ENCODE measurements at regions not wholly inside any gene's neighbourhood (a gene's known extent, or its start where the extent isn't known, plus 50 kb on each side); places are given as distances from the start of the nearest gene placed in this dataset.

- no peak overlapping the region for H3K14ac ChIP-seq (ENCODE audit: low read length)
Measured at GRCh38 chr10:8151086-8151485, 96.6 kb downstream of the GATA3 start.

GRCh38 chr10:8156918-8157317, 102.4 kb downstream of the GATA3 start:
- peak overlapping the region; percentile 47 for H3K4me3 ChIP-seq (ENCODE audit: low read depth, low read length)
- no peaks in the 10 kb centered on the region for H3K36me3 ChIP-seq (ENCODE audit: control insufficient read depth in 1 of 2, insufficient read depth in 2 of 2, low read length in 2 of 2)
- no peak overlapping the region for H3K27ac ChIP-seq (ENCODE audit: low read depth, low read length)
- H3K27me3 ChIP-seq (ENCODE audit: insufficient read depth, low read length), result no peaks in the 10 kb centered on the region
- no peak overlapping the region for H4K8ac ChIP-seq (ENCODE audit: low read depth, low read length)
- no peak overlapping the region for H3K4ac ChIP-seq (ENCODE audit: low read depth, low read length)
- no peak overlapping the region for H4K91ac ChIP-seq (ENCODE audit: low read depth, low read length)
- no CpG with 5 or more reads among the region's 4 CpGs for WGBS (ENCODE audit: extremely low coverage, insufficient coverage, insufficient read length)
- H3K14ac ChIP-seq (ENCODE audit: low read length), result no peak overlapping the region
- no peaks in the 10 kb centered on the region for H3K79me2 ChIP-seq (ENCODE audit: control insufficient read depth, insufficient read depth, low read length, poor library complexity)
- H3K4me1 ChIP-seq (ENCODE audit: control insufficient read depth in 1 of 2, insufficient read depth in 2 of 2, low read length in 2 of 2), result peaks cover 0 to 2% of the 10 kb centered on the region in 2 experiments
- no peak overlapping the region for H2BK120ac ChIP-seq (ENCODE audit: insufficient read depth, low read length, poor library complexity)
- no peak overlapping the region for H4K12ac ChIP-seq (ENCODE audit: low read depth, low read length)
- no peak overlapping the region for H3K4me2 ChIP-seq (ENCODE audit: low read length)
- no peak overlapping the region for H2AK5ac ChIP-seq (ENCODE audit: low read length)
- H3K9ac ChIP-seq (ENCODE audit: low read length), result no peak overlapping the region
- H3K9me3 ChIP-seq (ENCODE audit: insufficient read depth, low read depth, low read length), result peaks cover 2% of the 10 kb centered on the region
- no peak overlapping the region for H3K23ac ChIP-seq (ENCODE audit: low read length)
- H2AFZ ChIP-seq (ENCODE audit: insufficient read depth, low read length, poor library complexity), result no peak overlapping the region
- H3K79me1 ChIP-seq (ENCODE audit: low read length), result peaks cover 3% of the 10 kb centered on the region
- H2BK5ac ChIP-seq (ENCODE audit: low read depth, low read length, poor library complexity), result no peak overlapping the region
- H3K18ac ChIP-seq (ENCODE audit: low read length), result no peak overlapping the region
- H2BK12ac ChIP-seq (ENCODE audit: low read length), result no peak overlapping the region
- DNase-seq, result no peak

More at GRCh38 chr10:8151086-8151485, 96.6 kb downstream of the GATA3 start:
- no peak overlapping the region for H4K12ac ChIP-seq (ENCODE audit: low read depth, low read length)
- no peak overlapping the region for H3K23ac ChIP-seq (ENCODE audit: low read length)
- H3K4me2 ChIP-seq (ENCODE audit: low read length), result no peak overlapping the region
- no peaks in the 10 kb centered on the region for H3K36me3 ChIP-seq (ENCODE audit: control insufficient read depth in 1 of 2, insufficient read depth in 2 of 2, low read length in 2 of 2)
- peaks cover 0 to 7% of the 10 kb centered on the region in 2 experiments for H3K4me1 ChIP-seq (ENCODE audit: control insufficient read depth in 1 of 2, insufficient read depth in 2 of 2, low read length in 2 of 2)
- H2AFZ ChIP-seq (ENCODE audit: insufficient read depth, low read length, poor library complexity), result no peak overlapping the region
- DNase-seq, result no peak
- H3K9me3 ChIP-seq (ENCODE audit: insufficient read depth, low read depth, low read length), result no peaks in the 10 kb centered on the region
- H2BK5ac ChIP-seq (ENCODE audit: low read depth, low read length, poor library complexity), result no peak overlapping the region
- H3K4ac ChIP-seq (ENCODE audit: low read depth, low read length), result no peak overlapping the region
- no peak overlapping the region for H3K18ac ChIP-seq (ENCODE audit: low read length)
- no peak overlapping the region for H4K8ac ChIP-seq (ENCODE audit: low read depth, low read length)
- no peak overlapping the region for H2AK5ac ChIP-seq (ENCODE audit: low read length)
- H3K9ac ChIP-seq (ENCODE audit: low read length), result no peak overlapping the region
- no CpG with 5 or more reads among the region's 4 CpGs for WGBS (ENCODE audit: extremely low coverage, insufficient coverage, insufficient read length)
- no peaks in the 10 kb centered on the region for H3K79me2 ChIP-seq (ENCODE audit: control insufficient read depth, insufficient read depth, low read length, poor library complexity)
- no peak overlapping the region for H2BK120ac ChIP-seq (ENCODE audit: insufficient read depth, low read length, poor library complexity)
- no peak overlapping the region for H4K91ac ChIP-seq (ENCODE audit: low read depth, low read length)
- no peak overlapping the region for H3K4me3 ChIP-seq (ENCODE audit: low read depth, low read length)
- peaks cover 2% of the 10 kb centered on the region for H3K79me1 ChIP-seq (ENCODE audit: low read length)
- H2BK12ac ChIP-seq (ENCODE audit: low read length), result no peak overlapping the region
- no peaks in the 10 kb centered on the region for H3K27me3 ChIP-seq (ENCODE audit: insufficient read depth, low read length)
- H3K27ac ChIP-seq (ENCODE audit: low read depth, low read length), result no peak overlapping the region

- H3K14ac ChIP-seq (ENCODE audit: low read length), result no peak overlapping the region
- no peak overlapping the region for H3K4ac ChIP-seq (ENCODE audit: low read depth, low read length)
- peaks cover 2% of the 10 kb centered on the region for H3K9me3 ChIP-seq (ENCODE audit: insufficient read depth, low read depth, low read length)
- H4K8ac ChIP-seq (ENCODE audit: low read depth, low read length), result peak overlapping the region; percentile 16
- H3K4me1 ChIP-seq (ENCODE audit: control insufficient read depth in 1 of 2, insufficient read depth in 2 of 2, low read length in 2 of 2), result peaks cover 0 to 2% of the 10 kb centered on the region in 2 experiments
- H4K12ac ChIP-seq (ENCODE audit: low read depth, low read length), result no peak overlapping the region
- H3K4me2 ChIP-seq (ENCODE audit: low read length), result no peak overlapping the region
- H3K27me3 ChIP-seq (ENCODE audit: insufficient read depth, low read length), result no peaks in the 10 kb centered on the region
- DNase-seq, result no peak
- no peak overlapping the region for H3K23ac ChIP-seq (ENCODE audit: low read length)
- peak overlapping the region; percentile 29 for H3K9ac ChIP-seq (ENCODE audit: low read length)
- H3K27ac ChIP-seq (ENCODE audit: low read depth, low read length), result no peak overlapping the region
- no peak overlapping the region for H2BK12ac ChIP-seq (ENCODE audit: low read length)
- peaks cover 3% of the 10 kb centered on the region for H3K79me1 ChIP-seq (ENCODE audit: low read length)
- H2BK5ac ChIP-seq (ENCODE audit: low read depth, low read length, poor library complexity), result no peak overlapping the region
- H3K4me3 ChIP-seq (ENCODE audit: low read depth, low read length), result no peak overlapping the region
- H3K18ac ChIP-seq (ENCODE audit: low read length), result no peak overlapping the region
- no peak overlapping the region for H4K91ac ChIP-seq (ENCODE audit: low read depth, low read length)
- no peak overlapping the region for H2AFZ ChIP-seq (ENCODE audit: insufficient read depth, low read length, poor library complexity)
- H2BK120ac ChIP-seq (ENCODE audit: insufficient read depth, low read length, poor library complexity), result no peak overlapping the region
- no CpG with 5 or more reads among the region's 9 CpGs for WGBS (ENCODE audit: extremely low coverage, insufficient coverage, insufficient read length)
- no peaks in the 10 kb centered on the region for H3K79me2 ChIP-seq (ENCODE audit: control insufficient read depth, insufficient read depth, low read length, poor library complexity)
- H2AK5ac ChIP-seq (ENCODE audit: low read length), result no peak overlapping the region
- no peaks in the 10 kb centered on the region for H3K36me3 ChIP-seq (ENCODE audit: control insufficient read depth in 1 of 2, insufficient read depth in 2 of 2, low read length in 2 of 2)
Measured at GRCh38 chr10:8158193-8159071, 103.9 kb downstream of the GATA3 start.

- H3K14ac ChIP-seq (ENCODE audit: low read length), result no peak overlapping the region
- H4K91ac ChIP-seq (ENCODE audit: low read depth, low read length), result no peak overlapping the region
Measured at GRCh38 chr10:8159341-8160165, 105.1 kb downstream of the GATA3 start.

More at GRCh38 chr10:8159341-8160165, 105.1 kb downstream of the GATA3 start:
- Histone ChIP-seq H3K9ac (ENCODE audit: low read length) (no peak overlapping the region), H3K79me1 (ENCODE audit: low read length) (peaks cover 3% of the 10 kb centered on the region), H2BK5ac (ENCODE audit: low read depth, low read length, poor library complexity) (no peak overlapping the region), H3K18ac (ENCODE audit: low read length) (no peak overlapping the region), H3K27me3 (ENCODE audit: insufficient read depth, low read length) (no peaks in the 10 kb centered on the region), H2BK12ac (ENCODE audit: low read length) (no peak overlapping the region), H3K4ac (ENCODE audit: low read depth, low read length) (no peak overlapping the region), H3K36me3 (ENCODE audit: control insufficient read depth in 1 of 2, insufficient read depth in 2 of 2, low read length in 2 of 2) (no peaks in the 10 kb centered on the region), H3K4me1 (ENCODE audit: control insufficient read depth in 1 of 2, insufficient read depth in 2 of 2, low read length in 2 of 2) (peaks cover 0 to 2% of the 10 kb centered on the region in 2 experiments), H2BK120ac (ENCODE audit: insufficient read depth, low read length, poor library complexity) (no peak overlapping the region), H3K79me2 (ENCODE audit: control insufficient read depth, insufficient read depth, low read length, poor library complexity) (no peaks in the 10 kb centered on the region), H3K23ac (ENCODE audit: low read length) (no peak overlapping the region), H2AFZ (ENCODE audit: insufficient read depth, low read length, poor library complexity) (no peak overlapping the region), H3K27ac (ENCODE audit: low read depth, low read length) (no peak overlapping the region), H3K4me2 (ENCODE audit: low read length) (no peak overlapping the region), H2AK5ac (ENCODE audit: low read length) (no peak overlapping the region), H3K4me3 (ENCODE audit: low read depth, low read length) (no peak overlapping the region), H3K9me3 (ENCODE audit: insufficient read depth, low read depth, low read length) (peaks cover 2% of the 10 kb centered on the region), H4K8ac (ENCODE audit: low read depth, low read length) (no peak overlapping the region), H4K12ac (ENCODE audit: low read depth, low read length) (no peak overlapping the region)
- DNase-seq, result no peak
- no CpG with 5 or more reads among the region's 9 CpGs for WGBS (ENCODE audit: extremely low coverage, insufficient coverage, insufficient read length)
